ENCODE measurements at regions not wholly inside any gene's neighbourhood (a gene's known extent, or its start where the extent isn't known, plus 50 kb on each side); places are given as distances from the start of the nearest gene placed in this dataset.

GRCh38 chrX:102841706-102842003 lies 95.4 kb upstream of the RAB40AL start:
- Histone ChIP-seq H3K79me2 (ENCODE audit: insufficient read depth, low read length) (no peaks in the 10 kb centered on the region), H2AFZ (ENCODE audit: low read length) (no peak overlapping the region), H3K36me3 (replicated peaks in 1 of 2; ENCODE audit: control insufficient read depth in 1 of 2, insufficient read depth in 2 of 2, low read length in 2 of 2) (peaks cover 0 to 9% of the 10 kb centered on the region in 2 experiments; a peak in 1 of 5 replicates), H3K9me3 (ENCODE audit: low read length) (no peaks in the 10 kb centered on the region), H3K9ac (ENCODE audit: insufficient read depth, low read depth, low read length) (no peak overlapping the region), H3K27me3 (ENCODE audit: control insufficient read depth in 1 of 2, insufficient read depth in 2 of 2, low read length in 2 of 2) (no peaks in the 10 kb centered on the region), H3K4me3 (replicated peaks in 1 of 3; ENCODE audit: insufficient read depth in 1 of 3, low read depth in 2 of 3, low read length in 3 of 3) (no peak overlapping the region), H3K27ac (ENCODE audit: extremely low read length, insufficient read depth, low read length) (no peak overlapping the region), H3K4me1 (ENCODE audit: insufficient read depth, low read length) (no peaks in the 10 kb centered on the region), H4K20me1 (ENCODE audit: insufficient read depth, low read length) (no peaks in the 10 kb centered on the region), H3K4me2 (ENCODE audit: low read depth, low read length) (no peak overlapping the region)
- intact Hi-C loops (cut with micrococcal nuclease; ENCODE audit: unreplicated experiment) (no loop called here), in situ Hi-C loops (cut with HindIII; ENCODE audit: extremely low pct_ligation_motif_present, low pct_unique_long_range_greater_than_20kb) (no loop called here)
- 95% methylated on average over 2 of the region's 2 CpGs for WGBS (ENCODE audit: low lambda C conversion rate)
- ChIA-PET CTCF (ENCODE audit: low intra/inter-chr PET ratio, low total read pairs) (no interaction called here), POLR2A (no interaction called here)
- DNase-seq (ENCODE audit: low spot score): no peak
- TF ChIP-seq ZBTB3 (CRISPR knock-in tag; IDR thresholded peaks at IDR 0.05; ENCODE audit: borderline replicate concordance, low read depth) (no peak), SP2 (CRISPR knock-in tag; IDR thresholded peaks at IDR 0.05) (no peak), ADNP (CRISPR knock-in tag; IDR thresholded peaks at IDR 0.05) (no peak), GLMP (CRISPR knock-in tag; IDR thresholded peaks at IDR 0.05; ENCODE audit: borderline replicate concordance) (no peak), ZNF720 (CRISPR knock-in tag; IDR thresholded peaks at IDR 0.05) (no peak), MED1 (CRISPR knock-in tag; IDR thresholded peaks at IDR 0.05) (no peak), NR2F6 (IDR thresholded peaks at IDR 0.05) (no peak), NR2F6 (CRISPR knock-in tag; IDR thresholded peaks at IDR 0.05) (no peak), RNF2 (conservative IDR thresholded peaks at IDR 0.05; ENCODE audit: low read depth) (no peak)
- BruUV-seq (replicated peaks): no TSS peak
- ATAC-seq: no peak
- no peak for FAIRE-seq

GRCh38 chrX:102845020-102845419 lies 92.1 kb upstream of the RAB40AL start:
- CTCF ChIA-PET (ENCODE audit: low intra/inter-chr PET ratio, low total read pairs): no interaction called here
- intact Hi-C loops (cut with micrococcal nuclease; ENCODE audit: unreplicated experiment): no loop called here
- TF ChIP-seq ZNF33B (CRISPR knock-in tag; IDR thresholded peaks at IDR 0.05) (no peak), ZNF343 (CRISPR knock-in tag; IDR thresholded peaks at IDR 0.05) (no peak), ZNF337 (CRISPR knock-in tag; IDR thresholded peaks at IDR 0.05; ENCODE audit: borderline replicate concordance, low read depth) (no peak), GLI4 (CRISPR knock-in tag; IDR thresholded peaks at IDR 0.05; ENCODE audit: borderline replicate concordance) (no peak), CENPX (CRISPR knock-in tag; IDR thresholded peaks at IDR 0.05) (no peak), BCLAF1 (IDR thresholded peaks at IDR 0.05) (no peak), PTBP1 (IDR thresholded peaks at IDR 0.05; ENCODE audit: low read depth, low read length, poor library complexity, severe bottlenecking) (no peak), ZNF7 (CRISPR knock-in tag; IDR thresholded peaks at IDR 0.05) (no peak), ZBTB8A (CRISPR knock-in tag; IDR thresholded peaks at IDR 0.05; ENCODE audit: borderline replicate concordance, low read depth) (no peak), ZMAT5 (CRISPR knock-in tag; IDR thresholded peaks at IDR 0.05; ENCODE audit: borderline replicate concordance, low read depth) (no peak)

More at GRCh38 chrX:102845020-102845419, 92.1 kb upstream of the RAB40AL start:
- ATAC-seq (no peak), FAIRE-seq (no peak), DNase-seq (ENCODE audit: low spot score) (no peak)
- Histone ChIP-seq H3K27me3 (ENCODE audit: control insufficient read depth in 1 of 2, insufficient read depth in 2 of 2, low read length in 2 of 2) (no peaks in the 10 kb centered on the region), H3K9ac (ENCODE audit: insufficient read depth, low read depth, low read length) (no peak overlapping the region), H3K79me2 (ENCODE audit: insufficient read depth, low read length) (no peaks in the 10 kb centered on the region), H2AFZ (ENCODE audit: low read length) (no peak overlapping the region), H3K4me3 (replicated peaks in 1 of 3; ENCODE audit: insufficient read depth in 1 of 3, low read depth in 2 of 3, low read length in 3 of 3) (no peak overlapping the region), H3K36me3 (replicated peaks in 1 of 2; ENCODE audit: control insufficient read depth in 1 of 2, insufficient read depth in 2 of 2, low read length in 2 of 2) (peaks cover 0 to 6% of the 10 kb centered on the region in 2 experiments; a peak in 1 of 5 replicates), H3K4me2 (ENCODE audit: low read depth, low read length) (no peak overlapping the region), H3K9me3 (ENCODE audit: low read length) (no peaks in the 10 kb centered on the region), H4K20me1 (ENCODE audit: insufficient read depth, low read length) (no peaks in the 10 kb centered on the region), H3K4me1 (ENCODE audit: insufficient read depth, low read length) (no peaks in the 10 kb centered on the region), H3K27ac (ENCODE audit: extremely low read length, insufficient read depth, low read length) (no peak overlapping the region)
- BruUV-seq (replicated peaks): no TSS peak
- in situ Hi-C loops (cut with HindIII; ENCODE audit: extremely low pct_ligation_motif_present, low pct_unique_long_range_greater_than_20kb): no loop called here
- POLR2A ChIA-PET: no interaction called here

Measured in HepG2 (cell line).